ENCODE measurements at regions not wholly inside any gene's neighbourhood (a gene's known extent, or its start where the extent isn't known, plus 50 kb on each side); places are given as distances from the start of the nearest gene placed in this dataset.

- DNase-seq = no peak
These were observed 214.0 kb upstream of the DMRT1 start for GRCh38 chr9:627336-627970.

GRCh38 chr9:629146-629545, 212.4 kb upstream of the DMRT1 start:
- DNase-seq = no peak

GRCh38 chr9:630817-631216, 210.7 kb upstream of the DMRT1 start:
- DNase-seq = no peak

GRCh38 chr9:631596-631995, 209.9 kb upstream of the DMRT1 start:
- DNase-seq = no peak

- DNase-seq = no peak
These were observed 208.0 kb upstream of the DMRT1 start for GRCh38 chr9:633461-633860.

GRCh38 chr9:636931-637591, 204.4 kb upstream of the DMRT1 start:
- DNase-seq = no peak

- DNase-seq = no peak
These were observed 203.3 kb upstream of the DMRT1 start for GRCh38 chr9:638152-638551.

GRCh38 chr9:642014-642413, 199.5 kb upstream of the DMRT1 start:
- no peak for DNase-seq

GRCh38 chr9:643966-644365, 197.5 kb upstream of the DMRT1 start:
- DNase-seq = no peak

- DNase-seq = no peak
These were observed 194.0 kb upstream of the DMRT1 start for GRCh38 chr9:647522-647921.

- no peak for DNase-seq
These were observed 192.1 kb upstream of the DMRT1 start for GRCh38 chr9:649128-650074.

GRCh38 chr9:650362-650761, 191.1 kb upstream of the DMRT1 start:
- peak in 2 of 58 donors; percentile 4 to 22 for DNase-seq

- DNase-seq = peak in 1 of 58 donors; percentile 26
These were observed 190.1 kb upstream of the DMRT1 start for GRCh38 chr9:651371-651770.

- no peak for DNase-seq
These were observed 188.6 kb upstream of the DMRT1 start for GRCh38 chr9:652914-653313.

GRCh38 chr9:653421-653820, 188.1 kb upstream of the DMRT1 start:
- no peak for DNase-seq

GRCh38 chr9:653856-654387, 187.6 kb upstream of the DMRT1 start:
- DNase-seq = no peak

- peak in 25 of 58 donors; percentile 3 to 51 (median 25) for DNase-seq
These were observed 185.6 kb upstream of the DMRT1 start for GRCh38 chr9:655875-656274.

GRCh38 chr9:656926-657568, 184.4 kb upstream of the DMRT1 start:
- no peak for DNase-seq

GRCh38 chr9:659286-659685, 182.2 kb upstream of the DMRT1 start:
- no peak for DNase-seq

GRCh38 chr9:660227-660626, 181.3 kb upstream of the DMRT1 start:
- no peak for DNase-seq

GRCh38 chr9:663541-663940, 178.0 kb upstream of the DMRT1 start:
- no peak for DNase-seq
